GM12872 (cell line): ENCODE measurements at regions not wholly inside any gene's neighbourhood (a gene's known extent, or its start where the extent isn't known, plus 50 kb on each side); places are given as distances from the start of the nearest gene placed in this dataset.

Source experiments
- TF ChIP-seq, protein P1 (sequence below): IDR thresholded peaks from 3 replicates; pipeline ENCODE4 v1.5.1; 2011; ENCODE audit warnings: low read depth, mild to moderate bottlenecking, low read length, moderate library complexity; ENCODE audit not compliant: insufficient read depth

DNA sequence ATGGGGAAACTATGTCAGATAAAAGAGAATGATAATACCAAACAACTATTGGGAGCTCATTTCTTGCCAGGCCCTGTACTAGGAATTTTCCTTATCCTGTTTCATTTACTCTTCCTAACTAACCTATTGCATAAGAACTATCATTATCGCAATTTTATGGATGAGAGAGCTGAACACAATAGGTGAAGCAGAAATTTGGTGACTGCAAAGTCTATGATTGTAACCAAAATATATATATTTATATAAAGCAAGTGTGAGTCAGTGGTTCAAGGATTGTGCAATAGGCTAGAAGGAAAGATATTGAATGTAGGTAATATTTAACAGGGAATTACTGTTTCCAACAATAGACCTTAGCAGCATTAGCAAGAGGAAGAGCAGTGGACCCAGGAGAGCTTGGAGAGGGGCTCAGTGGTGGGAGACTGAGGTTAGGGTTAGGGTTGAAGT, 181.1 kb upstream of the TENT5A start:
- TF ChIP-seq, protein P1, sequence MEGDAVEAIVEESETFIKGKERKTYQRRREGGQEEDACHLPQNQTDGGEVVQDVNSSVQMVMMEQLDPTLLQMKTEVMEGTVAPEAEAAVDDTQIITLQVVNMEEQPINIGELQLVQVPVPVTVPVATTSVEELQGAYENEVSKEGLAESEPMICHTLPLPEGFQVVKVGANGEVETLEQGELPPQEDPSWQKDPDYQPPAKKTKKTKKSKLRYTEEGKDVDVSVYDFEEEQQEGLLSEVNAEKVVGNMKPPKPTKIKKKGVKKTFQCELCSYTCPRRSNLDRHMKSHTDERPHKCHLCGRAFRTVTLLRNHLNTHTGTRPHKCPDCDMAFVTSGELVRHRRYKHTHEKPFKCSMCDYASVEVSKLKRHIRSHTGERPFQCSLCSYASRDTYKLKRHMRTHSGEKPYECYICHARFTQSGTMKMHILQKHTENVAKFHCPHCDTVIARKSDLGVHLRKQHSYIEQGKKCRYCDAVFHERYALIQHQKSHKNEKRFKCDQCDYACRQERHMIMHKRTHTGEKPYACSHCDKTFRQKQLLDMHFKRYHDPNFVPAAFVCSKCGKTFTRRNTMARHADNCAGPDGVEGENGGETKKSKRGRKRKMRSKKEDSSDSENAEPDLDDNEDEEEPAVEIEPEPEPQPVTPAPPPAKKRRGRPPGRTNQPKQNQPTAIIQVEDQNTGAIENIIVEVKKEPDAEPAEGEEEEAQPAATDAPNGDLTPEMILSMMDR, result no peak

DNA sequence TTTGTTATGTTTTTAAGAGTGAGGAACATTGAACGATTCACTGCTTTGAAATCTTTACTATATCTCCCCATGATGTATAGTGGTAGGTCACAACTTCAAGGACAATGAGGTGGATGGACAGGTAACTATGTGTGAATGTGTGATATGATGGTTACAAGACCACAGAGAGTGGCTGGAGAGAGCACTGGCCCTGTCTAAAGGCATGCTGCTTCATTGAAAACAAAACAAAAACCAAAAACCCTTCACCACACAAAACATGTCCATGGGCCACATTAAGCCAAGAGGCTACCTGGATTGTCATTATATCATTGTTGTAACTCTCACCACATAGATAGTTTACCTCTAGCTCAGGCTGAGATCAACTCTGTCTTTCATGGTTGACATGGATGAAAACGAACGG, 180.6 kb upstream of the TENT5A start:
- TF ChIP-seq, protein P1, result no peak

DNA sequence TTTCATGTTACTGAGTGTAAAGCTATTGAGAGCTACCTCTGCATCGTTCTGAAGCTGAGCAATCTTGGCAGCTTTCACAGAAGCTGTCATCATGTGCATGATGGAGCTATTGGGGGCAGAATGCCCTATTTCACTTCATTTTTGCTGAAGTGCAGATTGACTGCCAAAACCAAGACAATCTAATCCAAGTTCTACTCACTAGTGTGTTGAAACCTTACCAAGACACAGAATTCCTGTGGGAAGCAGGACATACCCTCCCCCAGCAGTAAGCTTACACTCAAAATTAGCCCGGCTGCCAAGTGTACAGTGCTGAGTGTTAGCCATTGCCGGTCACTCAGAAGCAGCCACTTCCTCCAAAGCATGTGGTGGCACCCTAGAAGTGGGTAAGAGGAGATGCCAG, 177.3 kb upstream of the TENT5A start:
- TF ChIP-seq, protein P1, result no peak

DNA sequence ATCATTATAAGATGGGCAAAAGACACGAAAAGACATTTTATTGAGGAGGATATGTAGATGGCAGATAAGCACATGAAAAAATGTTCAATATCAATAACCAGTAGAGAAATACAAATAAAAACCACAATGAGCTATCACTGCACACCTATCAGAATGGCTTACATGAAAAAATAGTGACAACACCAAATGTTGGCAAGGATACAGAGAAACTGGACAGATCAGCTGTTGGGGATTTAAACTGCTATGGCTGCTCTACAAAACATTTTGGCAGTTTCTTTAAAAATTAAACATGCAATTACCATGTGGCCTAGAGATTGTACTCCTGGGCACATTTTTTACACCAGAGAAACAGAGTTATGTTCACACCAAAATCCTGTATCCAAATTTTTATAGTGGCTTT, 172.7 kb upstream of the TENT5A start:
- TF ChIP-seq, protein P1, result no peak

DNA sequence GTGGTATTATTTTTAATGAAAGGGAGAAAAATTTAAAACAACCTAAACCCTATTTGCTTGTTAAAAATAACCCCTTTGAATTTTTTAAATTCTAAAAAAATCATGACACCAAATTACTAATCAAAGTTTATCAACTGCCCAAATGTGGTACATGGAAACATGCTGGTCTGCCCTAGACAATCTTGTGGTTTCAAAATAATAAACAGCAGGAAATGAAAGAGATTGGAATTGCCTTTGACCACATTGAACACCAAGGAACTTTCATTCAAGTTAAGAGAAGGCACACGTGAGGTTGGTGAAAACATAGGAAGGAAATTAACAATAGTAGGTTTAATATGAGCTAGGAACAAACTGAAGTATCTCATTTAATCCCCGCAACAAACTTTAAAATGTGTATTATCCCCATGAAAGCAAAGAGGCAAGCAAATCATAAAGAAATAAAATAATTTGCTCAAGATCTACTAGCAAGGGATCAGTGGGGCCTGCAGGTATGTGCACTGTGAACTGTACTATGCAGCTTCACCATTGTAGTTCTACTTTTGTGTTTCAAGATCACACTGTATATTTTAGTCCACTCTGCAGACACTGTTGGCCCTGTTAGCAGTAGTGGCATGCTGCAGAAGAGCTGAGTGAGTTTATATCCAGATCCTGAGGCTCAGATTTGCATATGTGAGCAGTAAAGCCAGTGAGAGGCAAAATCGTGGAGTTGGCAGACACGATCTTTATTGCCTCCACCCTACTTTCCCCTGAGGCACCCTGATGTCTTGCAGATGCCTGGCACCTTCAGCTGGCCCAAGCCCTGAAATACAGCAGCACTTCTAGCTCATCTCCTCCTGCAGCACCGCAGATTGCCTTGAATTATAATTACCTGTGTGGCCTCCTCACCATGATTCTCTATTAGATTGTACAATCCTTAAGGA, 157.8 kb upstream of the TENT5A start:
- TF ChIP-seq, protein P1, result no peak

DNA sequence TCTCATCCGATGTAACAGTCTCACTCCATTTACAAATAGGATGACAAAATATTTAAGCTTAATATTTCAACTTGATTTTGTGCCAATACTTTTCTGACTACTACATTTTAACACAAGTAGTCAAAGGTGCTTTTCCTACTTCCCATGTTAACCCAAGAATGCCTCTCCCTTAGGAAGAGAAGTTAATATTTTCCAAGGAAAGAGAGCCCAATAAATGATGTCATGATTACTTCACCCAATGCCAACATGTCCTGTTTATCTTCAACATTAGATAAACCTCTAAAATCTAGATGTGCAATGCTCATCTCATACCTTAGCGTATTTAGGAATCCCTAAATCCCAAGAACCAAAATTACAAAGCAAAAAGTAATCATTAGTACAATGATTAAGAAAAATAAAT, 156.7 kb upstream of the TENT5A start:
- TF ChIP-seq, protein P1, result no peak

DNA sequence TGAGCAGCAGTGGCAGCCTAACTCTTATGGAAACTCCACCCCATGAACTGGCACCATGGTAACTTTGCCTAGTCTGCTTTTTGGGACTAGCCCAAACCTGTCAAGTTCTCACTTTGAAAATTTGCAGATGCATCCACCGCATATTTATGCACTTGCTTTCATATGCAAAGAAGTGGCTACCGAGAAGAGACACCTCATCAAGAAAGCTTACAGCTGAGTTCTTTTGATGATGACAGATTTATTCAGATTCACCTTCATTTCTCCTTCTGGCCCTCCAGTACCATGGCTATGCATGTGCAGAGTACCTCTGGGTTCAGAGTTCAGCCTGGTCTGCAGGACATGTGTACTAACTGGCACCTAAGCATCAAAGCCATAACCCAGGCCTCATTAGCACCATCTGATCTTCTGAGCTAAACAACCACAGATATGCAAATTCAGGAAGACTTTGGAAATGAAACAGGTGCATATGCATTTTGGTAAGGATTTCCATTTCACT, 154.3 kb upstream of the TENT5A start:
- TF ChIP-seq, protein P1, result no peak
